Osteocyte (in vitro differentiated cells): ENCODE measurements at regions not wholly inside any gene's neighbourhood (a gene's known extent, or its start where the extent isn't known, plus 50 kb on each side); places are given as distances from the start of the nearest gene placed in this dataset.

Experiments used
- DNase-seq: peaks from one replicate; pipeline ENCODE4 v3.0.0; 2021; ENCODE audit warnings: mixed read lengths; ENCODE audit not compliant: unreplicated experiment; ENCODE audit errors: extremely low spot score
- H3K27ac Mint-ChIP-seq: one replicate; pipeline ENCODE4 v1.8.0; 2021; ENCODE audit warnings: mild to moderate bottlenecking, mixed read lengths; ENCODE audit not compliant: unreplicated experiment
- H3K27me3 Mint-ChIP-seq: one replicate; pipeline ENCODE4 v1.8.0; 2021; ENCODE audit warnings: mixed read lengths; ENCODE audit not compliant: unreplicated experiment
- H3K36me3 Mint-ChIP-seq: one replicate; pipeline ENCODE4 v1.8.0; 2021; ENCODE audit warnings: mixed read lengths; ENCODE audit not compliant: unreplicated experiment
- H3K4me1 Mint-ChIP-seq: one replicate; pipeline ENCODE4 v1.8.0; 2021; ENCODE audit warnings: mixed read lengths; ENCODE audit not compliant: unreplicated experiment
- H3K4me3 Mint-ChIP-seq: one replicate; pipeline ENCODE4 v1.8.0; 2021; ENCODE audit warnings: mild to moderate bottlenecking, moderate library complexity, mixed read lengths; ENCODE audit not compliant: unreplicated experiment
- H3K9me3 Mint-ChIP-seq: one replicate; pipeline ENCODE4 v1.8.0; 2021; ENCODE audit warnings: mixed read lengths; ENCODE audit not compliant: unreplicated experiment
- CTCF ChIP-seq: fragments of 200-600 bp; sonication (generic); IDR thresholded peaks from 2 replicates; pipeline ENCODE4 v1.5.0; 2021; ENCODE audit warnings: antibody characterized with exemption, mild to moderate bottlenecking, moderate library complexity

- no peak for TF ChIP-seq CTCF
- peaks cover 26% of the 10 kb centered on the region for H3K27me3 Mint-ChIP-seq
- no peaks in the 10 kb centered on the region for H3K4me1 Mint-ChIP-seq
- no peak for DNase-seq
- H3K9me3 Mint-ChIP-seq = no peaks in the 10 kb centered on the region
- no peak overlapping the region for H3K4me3 Mint-ChIP-seq
- no peaks in the 10 kb centered on the region for H3K36me3 Mint-ChIP-seq
- H3K27ac Mint-ChIP-seq = no peak overlapping the region
Observed at GRCh38 chr9:84054341-84055010, 73.9 kb downstream of the RMI1 start.

- DNase-seq = no peak
- TF ChIP-seq CTCF = no peak
- Mint-ChIP-seq H3K36me3 (no peaks in the 10 kb centered on the region), H3K9me3 (no peaks in the 10 kb centered on the region), H3K27ac (no peak overlapping the region), H3K4me3 (no peak overlapping the region), H3K4me1 (no peaks in the 10 kb centered on the region), H3K27me3 (peaks cover 23% of the 10 kb centered on the region)
Observed at GRCh38 chr9:84057662-84058061, 77.1 kb downstream of the RMI1 start.

GRCh38 chr9:84059936-84060335 is 79.3 kb downstream of the RMI1 start:
- no peak overlapping the region for H3K4me3 Mint-ChIP-seq
- peaks cover 2% of the 10 kb centered on the region for H3K4me1 Mint-ChIP-seq
- H3K36me3 Mint-ChIP-seq = no peaks in the 10 kb centered on the region
- no peaks in the 10 kb centered on the region for H3K9me3 Mint-ChIP-seq
- TF ChIP-seq CTCF = no peak
- H3K27me3 Mint-ChIP-seq = peaks cover 13% of the 10 kb centered on the region
- DNase-seq = no peak
- H3K27ac Mint-ChIP-seq = no peak overlapping the region

- no peak for TF ChIP-seq CTCF
- H3K4me1 Mint-ChIP-seq = peaks cover 2% of the 10 kb centered on the region
- H3K9me3 Mint-ChIP-seq = no peaks in the 10 kb centered on the region
- no peak overlapping the region for H3K4me3 Mint-ChIP-seq
- peaks cover 13% of the 10 kb centered on the region for H3K27me3 Mint-ChIP-seq
- no peak overlapping the region for H3K27ac Mint-ChIP-seq
- no peak for DNase-seq
- H3K36me3 Mint-ChIP-seq = no peaks in the 10 kb centered on the region
Observed at GRCh38 chr9:84061613-84062193, 81.1 kb downstream of the RMI1 start.

- no peak for DNase-seq
- Mint-ChIP-seq H3K9me3 (no peaks in the 10 kb centered on the region), H3K4me3 (no peak overlapping the region), H3K36me3 (no peaks in the 10 kb centered on the region), H3K4me1 (peaks cover 2% of the 10 kb centered on the region), H3K27me3 (peaks cover 13% of the 10 kb centered on the region), H3K27ac (no peak overlapping the region)
- no peak for TF ChIP-seq CTCF
Observed at GRCh38 chr9:84062538-84062937, 81.9 kb downstream of the RMI1 start.
